DMS 273 treated with DMSO at 0.1 percent for 48 hours (cell line): ENCODE measurements at regions not wholly inside any gene's neighbourhood (a gene's known extent, or its start where the extent isn't known, plus 50 kb on each side); places are given as distances from the start of the nearest gene placed in this dataset.

Experiments used
- DNase-seq: peaks from one replicate; lab custom pipeline; 2025; lab: John Stamatoyannopoulos, UW

DNA sequence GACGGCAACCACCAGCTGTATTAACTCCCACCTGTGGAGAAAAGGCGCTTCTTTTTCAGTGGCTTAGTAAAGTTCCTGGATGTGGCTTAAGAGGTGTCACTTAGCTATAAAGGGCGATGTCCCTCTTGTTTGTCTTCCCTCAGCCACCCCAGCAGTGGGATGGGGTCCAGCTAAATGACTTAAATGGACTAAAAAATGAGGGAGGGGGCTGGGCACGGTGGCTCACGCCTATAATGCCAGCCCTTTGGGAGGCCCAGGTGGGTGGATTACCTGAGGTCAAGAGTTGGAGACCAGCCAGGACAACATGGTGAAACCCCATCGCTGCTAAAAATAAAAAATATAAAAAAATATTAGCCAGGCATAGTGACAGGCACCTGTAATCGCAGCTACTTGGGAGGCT is 667.5 kb upstream of the RBFOX1 start:
- DNase-seq, result no peak

DNA sequence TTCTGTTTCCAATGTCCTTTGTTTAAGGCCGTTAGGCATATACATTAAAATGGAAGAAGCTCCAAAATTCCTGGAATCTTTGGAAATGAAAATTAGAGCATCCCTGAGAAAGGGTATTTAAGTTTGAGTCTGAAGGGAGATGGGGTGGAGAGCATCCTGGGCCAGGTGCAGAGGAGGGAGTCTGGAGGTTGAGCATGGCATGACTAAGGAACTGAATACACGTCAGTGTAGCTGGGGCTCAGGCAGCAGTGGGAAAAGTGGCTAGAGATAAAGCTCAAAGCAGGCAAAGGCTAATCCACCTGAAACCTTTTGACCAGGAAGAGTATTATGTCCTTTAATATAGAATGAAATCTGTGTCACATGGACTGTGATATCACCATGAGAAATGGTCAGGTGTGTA is 669.0 kb upstream of the RBFOX1 start:
- DNase-seq, result no peak

DNA sequence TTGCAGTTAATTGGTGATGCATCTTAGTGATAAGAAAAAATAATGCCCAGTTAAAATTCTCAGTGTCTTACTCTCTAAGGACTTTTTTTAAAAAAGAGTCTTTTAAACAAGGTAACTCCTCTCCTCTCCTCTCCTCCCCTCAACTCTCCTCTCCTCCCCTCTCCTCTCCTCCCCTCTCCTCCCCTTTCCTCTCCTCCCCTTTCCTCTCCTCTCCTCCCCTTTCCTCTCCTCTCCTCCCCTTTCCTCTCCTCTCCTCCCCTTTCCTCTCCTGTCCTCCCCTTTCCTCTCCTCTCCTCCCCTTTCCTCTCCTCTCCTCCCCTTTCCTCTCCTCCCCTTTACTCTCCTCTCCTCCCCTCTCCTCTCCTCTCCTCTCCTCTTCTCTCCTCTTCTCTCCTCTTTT is 675.9 kb upstream of the RBFOX1 start:
- no peak for DNase-seq

DNA sequence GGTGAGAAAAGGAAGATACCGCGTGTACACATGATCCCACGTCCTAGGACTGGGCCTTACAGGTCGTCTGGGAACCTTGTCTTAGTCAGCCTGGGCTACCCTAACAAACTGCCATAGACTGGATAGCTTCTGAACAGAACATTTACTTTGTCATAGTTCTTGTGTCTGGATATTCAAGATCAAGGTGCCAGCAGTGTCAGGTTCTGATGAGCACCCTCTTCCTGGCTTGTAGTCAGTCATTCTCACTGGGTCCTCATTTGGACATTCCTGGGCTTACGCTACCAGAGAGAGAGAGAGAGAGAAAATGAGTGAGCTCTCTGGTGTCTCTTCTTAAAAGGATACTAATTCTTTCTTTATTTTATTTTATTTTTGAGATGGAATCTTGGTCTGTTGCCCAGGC is 685.8 kb upstream of the RBFOX1 start:
- DNase-seq, result no peak

DNA sequence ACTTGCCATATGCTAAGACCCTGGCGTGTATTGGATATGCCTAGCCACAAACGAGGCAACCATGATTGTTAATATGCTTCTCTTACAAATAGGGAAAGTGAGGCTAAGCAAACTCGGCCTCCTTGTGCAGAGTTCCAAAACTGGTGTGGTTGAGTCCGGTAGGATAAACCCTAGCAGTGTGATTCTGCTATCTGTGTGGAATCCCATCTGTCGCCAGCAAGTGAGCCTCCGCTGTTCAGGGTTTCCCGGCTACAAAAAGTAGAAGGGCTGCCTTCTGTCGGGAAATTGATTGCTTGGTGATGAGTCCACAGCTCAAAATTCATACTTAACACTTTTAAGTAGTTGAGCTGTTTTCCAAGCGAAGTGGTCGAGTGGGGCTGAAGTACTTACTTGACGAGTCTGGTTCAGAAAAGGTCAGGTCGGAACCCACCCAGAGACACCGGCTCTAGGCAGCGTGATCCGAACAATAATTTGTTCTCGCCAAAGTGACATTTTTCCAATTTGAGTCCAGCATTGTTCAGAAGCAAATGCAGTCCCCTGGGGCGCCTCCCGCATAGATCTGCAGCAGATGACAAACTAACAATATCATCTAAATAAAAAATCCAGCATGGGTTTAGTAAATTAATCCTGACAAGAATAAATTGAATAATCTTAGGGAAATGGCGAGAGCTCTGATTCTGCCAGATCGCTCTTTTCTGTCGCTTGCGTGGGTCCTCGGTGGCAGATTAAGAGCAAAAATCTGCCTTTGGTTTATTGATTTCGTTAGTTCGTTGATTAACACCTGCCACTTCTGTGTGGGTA is 686.7 kb upstream of the RBFOX1 start:
- DNase-seq, result no peak

DNA sequence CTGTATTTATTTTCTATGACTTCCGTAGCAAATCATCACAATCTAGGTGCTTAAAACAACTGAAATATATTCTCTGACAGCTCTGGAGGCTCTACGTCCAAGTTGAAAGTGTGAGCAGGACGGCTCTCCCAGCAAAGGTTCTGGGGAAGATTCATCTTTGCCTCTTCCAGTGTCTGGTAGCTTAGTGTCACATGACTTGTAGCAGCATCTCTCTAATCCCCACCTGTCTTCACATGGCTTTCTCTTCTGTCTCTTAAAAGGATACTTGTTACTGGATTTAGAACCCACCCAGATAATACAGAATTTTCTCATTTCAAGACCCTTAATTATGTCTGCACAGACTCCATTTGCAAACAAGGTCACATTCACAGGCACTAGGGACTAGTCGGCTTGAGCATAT is 687.7 kb upstream of the RBFOX1 start:
- no peak for DNase-seq

DNA sequence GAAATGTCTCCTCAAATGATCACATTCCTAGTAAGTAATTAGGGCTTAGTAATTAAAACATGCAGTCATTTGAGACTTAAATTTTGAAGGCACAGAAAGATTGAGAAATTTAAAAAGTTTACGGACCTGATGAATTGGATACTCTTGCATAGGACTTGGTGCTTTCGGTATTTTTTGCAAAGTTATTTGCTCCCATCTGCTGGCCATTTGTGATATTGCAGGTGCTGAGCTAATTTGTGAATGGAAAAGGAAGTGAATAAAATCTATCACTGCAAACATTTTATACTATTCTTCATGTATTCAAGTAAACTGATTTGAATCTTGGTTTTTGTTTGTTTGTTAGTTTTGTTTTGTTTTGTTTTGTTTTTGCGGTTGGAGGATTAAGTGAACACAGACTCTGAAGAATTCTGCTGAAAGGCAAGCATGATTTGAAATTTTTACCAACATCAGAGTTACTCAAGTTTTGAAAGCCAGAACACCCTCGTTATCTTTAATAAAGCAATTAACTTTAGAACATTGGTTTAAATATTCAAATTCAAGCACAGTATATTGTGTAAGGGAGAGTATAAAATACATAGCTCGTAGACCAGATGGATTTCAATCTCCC is 689.5 kb upstream of the RBFOX1 start:
- no peak for DNase-seq

DNA sequence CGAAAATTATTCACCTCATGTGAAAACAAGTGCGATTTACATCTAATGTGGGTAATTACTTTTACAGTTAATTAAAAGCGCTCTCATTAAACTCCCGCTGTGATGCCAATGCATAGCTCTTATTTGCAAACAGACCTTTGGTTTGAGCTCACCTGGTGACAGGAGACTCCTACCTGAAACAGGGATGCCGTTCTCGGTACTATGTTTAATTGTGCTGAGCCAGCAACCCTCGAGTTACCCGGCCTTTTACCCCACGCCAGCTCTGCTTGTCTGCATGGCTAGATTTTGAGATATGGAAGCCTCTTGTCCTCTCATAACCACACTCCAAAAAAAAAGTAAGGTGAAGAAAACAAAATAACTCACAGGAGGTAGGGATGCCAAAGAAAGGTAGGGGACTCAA is 690.4 kb upstream of the RBFOX1 start:
- no peak for DNase-seq

DNA sequence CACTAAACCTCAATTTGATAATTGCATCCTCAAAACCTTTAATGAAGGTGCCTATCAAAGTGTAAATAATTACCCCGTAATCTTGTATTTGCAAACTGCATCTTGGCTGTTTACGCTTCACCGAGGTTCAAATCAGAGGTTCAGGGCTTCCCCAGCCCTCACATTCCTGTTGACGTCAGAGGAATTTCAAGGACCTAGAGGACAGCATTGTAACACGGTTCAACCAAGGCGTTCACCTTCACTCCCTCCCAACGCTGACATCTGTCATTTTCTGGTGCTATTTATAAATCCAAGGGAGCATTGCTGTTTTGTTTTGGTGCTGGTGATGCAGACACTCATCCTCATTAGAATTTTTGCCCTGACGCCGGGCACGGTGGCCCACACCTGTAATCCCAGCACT is 691.6 kb upstream of the RBFOX1 start:
- no peak for DNase-seq

DNA sequence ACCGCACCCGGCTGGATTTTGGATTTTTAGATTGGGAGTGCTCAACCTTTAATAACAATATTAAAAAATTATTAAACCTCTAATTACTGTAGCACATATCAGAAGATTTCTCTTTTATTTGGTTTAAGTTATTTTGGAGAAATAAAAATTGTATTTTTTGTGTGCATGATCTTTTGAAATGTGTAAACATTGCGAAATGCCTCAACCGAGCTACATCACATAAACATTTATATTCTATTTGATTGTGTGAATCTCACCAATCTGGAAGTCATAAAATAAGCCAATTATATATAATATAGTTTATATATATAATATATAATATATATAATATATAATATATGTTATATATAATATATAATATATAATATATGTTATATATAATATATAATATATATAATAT is 696.2 kb upstream of the RBFOX1 start:
- DNase-seq, result no peak

DNA sequence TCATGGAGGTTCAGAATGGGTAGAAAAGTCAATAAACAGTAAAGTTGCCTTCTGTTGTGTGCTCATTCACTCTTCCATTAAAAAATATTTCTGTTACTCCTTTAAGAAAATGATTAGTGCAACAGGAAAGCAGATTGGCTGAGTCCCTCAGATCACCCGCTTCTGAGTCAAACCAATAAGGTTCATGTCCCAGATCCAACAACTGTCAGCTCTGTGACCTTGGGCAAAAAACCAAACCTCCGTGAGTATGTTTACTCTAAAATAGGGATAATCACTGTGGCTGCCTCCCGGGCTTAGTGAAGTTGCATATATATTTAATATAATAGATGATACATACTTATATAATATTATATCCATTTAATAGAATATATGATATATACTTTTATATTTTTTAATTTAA is 698.5 kb upstream of the RBFOX1 start:
- no peak for DNase-seq

DNA sequence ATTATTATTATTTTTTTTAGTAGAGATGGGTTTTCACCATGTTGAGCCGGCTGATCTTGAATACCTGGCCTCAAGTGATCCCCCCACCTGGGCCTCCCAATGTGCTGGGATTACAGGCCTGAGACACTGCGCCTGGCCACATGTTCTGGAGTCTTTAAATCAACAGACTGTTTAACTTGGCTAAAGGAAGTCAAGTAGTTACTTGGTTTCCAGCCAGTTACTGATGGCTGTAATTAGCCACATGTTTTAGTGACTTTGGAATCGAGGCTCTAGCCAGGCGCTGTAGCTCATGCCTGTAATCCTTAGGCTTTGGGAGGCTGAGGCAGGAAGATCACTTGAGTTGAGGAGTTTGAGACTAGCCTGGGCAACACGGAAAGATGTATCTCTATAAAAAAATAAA is 699.2 kb upstream of the RBFOX1 start:
- DNase-seq, result no peak

DNA sequence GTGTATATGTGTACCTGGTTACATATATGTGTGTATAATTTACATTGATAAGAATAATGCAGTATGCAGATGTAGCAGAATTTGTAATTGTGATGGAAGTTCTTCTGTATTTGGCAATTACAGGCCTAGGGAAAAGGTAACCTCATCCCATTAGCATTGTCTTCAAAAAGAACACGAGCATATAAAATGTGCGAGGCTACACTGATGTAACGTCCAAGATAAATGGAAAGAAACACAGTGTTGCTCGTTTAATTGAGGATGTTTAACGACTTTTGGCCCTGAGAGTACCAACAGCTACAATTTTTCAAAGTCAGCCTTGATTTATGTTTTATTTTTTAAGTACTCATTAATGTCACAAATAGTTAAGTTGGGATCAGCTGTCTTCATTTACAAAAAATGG is 703.5 kb upstream of the RBFOX1 start:
- no peak for DNase-seq

DNA sequence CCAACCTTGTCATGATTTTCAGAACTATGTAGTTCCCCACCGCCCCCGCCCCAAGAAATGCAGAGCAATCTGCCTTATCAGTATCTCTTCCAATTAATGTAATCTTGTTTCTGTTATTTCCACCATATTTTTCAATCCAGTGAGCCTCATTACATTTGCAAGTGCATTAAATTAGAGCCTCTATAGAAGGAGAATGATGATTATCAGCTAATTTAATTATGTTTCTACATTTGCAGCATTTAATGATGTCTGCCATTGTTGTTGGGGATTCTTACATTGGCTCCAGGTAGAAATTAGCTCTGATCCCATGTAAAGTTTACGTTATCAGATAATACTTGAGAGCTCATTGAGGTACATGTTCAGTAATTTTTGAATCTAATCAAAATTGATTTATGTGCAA is 707.0 kb upstream of the RBFOX1 start:
- no peak for DNase-seq

DNA sequence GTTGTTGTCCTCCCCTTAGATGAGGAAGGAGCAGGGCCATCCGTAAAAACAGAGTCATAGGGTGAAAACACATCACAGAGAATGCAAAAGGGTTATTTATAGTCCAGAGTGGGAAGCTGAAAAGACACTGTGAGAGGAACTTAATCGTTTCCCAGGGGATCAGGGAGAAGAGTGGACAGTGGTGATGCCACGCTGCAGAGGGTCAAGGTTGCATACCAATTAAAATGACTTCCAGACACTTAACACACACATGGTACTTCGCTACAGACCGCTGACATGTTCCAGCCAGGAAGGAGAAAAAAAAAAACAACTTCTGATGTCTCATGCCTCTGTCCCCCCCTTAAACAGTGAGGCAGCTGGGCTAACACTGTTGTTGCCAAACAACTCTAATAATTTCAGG is 713.8 kb upstream of the RBFOX1 start:
- DNase-seq, result no peak

DNA sequence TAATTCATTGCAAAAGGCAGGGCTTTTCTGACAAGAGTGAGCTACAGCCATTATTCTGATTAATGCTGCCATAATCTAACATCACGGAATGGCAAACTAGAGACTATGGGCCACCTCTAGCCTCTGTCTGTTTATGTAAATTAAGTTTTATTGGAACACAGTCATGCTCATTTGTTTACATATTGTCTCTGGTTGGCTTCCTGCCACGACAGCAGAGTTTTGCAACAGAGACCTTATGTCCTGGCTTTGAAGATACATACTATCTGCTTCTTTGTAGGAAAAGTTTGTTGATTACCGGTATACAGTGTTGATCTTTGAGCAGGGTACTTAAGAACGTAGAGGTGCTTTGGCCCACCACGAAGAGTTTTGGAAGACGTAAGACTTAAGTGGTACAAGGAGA is 715.9 kb upstream of the RBFOX1 start:
- no peak for DNase-seq

DNA sequence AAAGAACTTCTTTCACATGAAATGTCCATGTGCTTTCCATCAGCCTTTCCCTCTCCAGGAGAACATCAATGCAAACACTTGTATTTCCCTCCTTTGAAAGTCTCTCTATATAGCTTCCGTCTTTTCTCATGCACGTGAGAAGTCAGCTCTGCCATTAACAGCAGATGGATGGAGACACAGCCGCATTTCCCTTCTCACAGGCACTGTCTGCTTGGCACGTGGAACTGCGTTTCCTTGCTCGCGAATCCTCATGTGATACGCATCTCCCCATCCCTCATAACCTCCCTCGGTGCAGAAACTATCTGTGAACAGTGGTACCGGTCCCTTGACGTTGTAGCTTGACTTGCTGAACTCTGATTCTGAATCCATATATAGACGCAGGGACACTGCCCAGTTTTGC is 717.0 kb upstream of the RBFOX1 start:
- no peak for DNase-seq

DNA sequence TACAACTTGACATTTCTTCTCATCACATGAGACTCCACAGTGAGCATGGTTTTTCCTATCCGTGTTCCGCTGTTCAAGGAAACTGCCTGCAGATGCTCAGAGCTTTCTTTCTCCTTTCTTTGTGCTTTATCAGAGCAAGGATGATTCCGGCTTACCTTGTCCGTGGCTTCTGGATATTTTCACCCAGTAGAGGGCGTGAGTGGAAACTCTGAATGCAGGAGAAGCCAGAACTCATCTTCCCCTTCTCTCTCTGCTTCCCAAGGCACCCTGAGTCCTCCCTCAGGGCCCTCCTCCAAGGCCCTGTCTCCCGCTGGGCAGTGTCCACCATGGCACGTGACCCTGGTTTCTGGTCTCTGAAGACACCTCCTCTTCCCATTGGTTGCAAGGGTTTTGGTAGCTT is 721.1 kb upstream of the RBFOX1 start:
- DNase-seq, result no peak

DNA sequence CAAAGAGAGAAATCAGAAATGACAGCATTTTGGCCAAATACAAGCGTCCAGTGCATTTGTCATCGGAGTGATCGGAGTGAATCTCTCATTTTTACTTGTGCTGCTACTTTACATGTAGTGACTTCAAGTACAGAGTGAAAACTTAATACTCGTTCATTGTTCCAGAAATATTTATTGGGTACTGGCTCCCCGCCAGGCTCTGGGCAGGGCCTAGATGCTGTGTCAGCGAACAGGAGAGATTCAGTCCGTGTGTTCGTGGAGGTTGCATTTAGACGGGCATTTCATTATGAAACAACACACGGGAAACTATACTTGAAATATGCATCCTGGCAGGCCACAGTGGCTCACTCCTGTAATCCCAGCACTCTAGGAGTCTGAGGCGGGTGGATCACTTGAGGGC is 727.2 kb upstream of the RBFOX1 start:
- no peak for DNase-seq

DNA sequence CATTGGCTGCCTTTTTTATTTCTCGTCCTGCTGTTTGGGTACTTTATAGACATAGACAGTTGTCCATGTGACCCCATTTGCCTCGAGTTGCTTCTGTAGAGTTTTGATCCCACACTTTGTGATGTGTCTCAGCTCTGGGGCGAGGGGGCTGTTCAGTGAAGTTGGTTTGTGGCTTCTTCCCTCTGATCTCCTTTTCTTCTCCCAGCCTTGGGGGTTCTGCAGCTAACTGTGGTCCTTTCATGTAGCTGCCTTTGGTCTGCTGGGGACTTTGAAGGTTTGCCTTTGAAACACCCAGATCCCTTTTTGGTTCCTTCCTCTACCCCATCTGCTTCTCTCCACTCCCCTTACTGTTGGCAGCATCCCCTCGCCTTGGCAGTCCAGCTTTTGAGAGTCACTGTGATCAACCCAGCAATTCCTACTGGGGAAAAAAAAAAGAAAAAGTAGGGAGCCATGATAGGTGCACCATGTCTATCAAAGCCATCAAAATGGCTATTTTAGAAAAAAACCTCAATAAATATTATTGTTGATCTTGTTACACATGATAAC is 728.8 kb upstream of the RBFOX1 start:
- no peak for DNase-seq

DNA sequence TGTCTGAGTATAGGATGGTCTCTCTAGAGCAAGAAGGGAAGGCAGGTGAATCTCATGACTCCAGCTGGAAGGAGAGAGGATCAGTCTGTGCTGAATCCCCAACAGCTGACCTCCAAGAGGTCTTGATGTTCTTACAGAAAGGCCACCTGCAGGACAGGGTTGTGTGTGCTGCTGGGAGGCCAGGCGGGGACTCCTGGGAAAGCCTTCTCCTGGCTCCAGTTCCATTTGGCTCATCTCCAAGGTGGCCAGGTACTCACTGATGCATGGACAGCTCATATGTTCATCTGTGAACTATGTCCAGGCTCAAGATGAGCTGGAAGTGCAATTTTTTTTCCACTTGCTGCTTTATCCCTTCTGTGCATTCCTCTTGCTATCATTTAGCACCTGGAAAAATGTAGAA is 730.2 kb upstream of the RBFOX1 start:
- no peak for DNase-seq

DNA sequence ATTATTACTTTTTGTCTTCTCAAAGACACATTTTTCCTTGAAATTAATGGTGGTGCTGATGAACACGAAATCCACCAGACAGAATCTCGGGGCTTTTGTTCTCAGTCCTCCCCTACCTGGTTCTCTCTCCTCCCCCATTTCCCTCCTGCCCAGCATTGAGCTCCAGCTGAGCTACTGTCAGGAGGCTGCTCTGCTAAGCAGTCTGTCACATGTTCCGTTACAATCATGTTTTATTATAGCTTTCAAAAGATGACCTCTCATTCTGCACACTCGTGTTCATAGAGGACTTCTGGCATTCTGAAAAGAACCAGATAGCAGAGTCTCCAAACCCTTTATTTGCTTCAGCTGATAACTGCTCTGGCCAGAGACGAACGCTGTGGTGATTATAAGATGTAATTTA is 732.5 kb upstream of the RBFOX1 start:
- DNase-seq, result no peak

DNA sequence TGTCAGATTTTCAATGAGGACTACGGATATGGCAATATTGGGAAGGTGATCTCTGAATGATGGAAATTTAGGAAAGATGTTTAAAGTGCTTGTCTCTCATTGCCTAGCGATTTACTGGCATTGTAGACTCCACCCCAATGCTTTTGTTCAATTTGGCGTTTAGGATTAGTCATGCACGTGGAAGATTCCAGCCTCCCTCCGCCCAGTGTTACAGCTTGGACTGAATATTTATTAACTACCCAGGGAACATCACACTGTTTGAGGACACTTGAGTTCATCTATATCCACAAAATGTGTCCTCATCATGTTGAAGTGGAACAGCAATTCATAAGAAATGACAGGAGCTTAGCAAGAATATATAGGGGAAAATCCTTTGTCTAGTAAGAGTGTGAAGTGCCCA is 738.8 kb upstream of the RBFOX1 start:
- no peak for DNase-seq

DNA sequence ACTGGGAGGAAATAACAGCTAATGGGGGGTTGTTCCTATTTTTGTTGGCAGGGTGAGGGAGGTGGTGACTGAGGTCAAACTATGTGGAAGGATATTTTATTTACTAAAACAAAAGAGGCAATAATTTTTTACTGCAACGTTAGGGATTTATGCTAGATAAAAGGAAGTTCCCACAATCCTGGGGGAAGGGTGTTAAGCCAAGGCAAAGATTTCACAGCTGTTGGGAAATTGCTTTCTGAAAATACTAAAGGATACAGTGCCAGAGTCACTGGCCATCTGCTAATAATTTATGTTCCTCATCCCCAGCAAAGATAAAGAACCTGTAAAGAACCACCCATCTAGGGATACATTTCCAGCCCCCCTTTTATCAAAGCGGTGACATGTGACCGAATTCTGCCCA is 756.0 kb upstream of the RBFOX1 start:
- no peak for DNase-seq
